ENCODE measurements at regions not wholly inside any gene's neighbourhood (a gene's known extent, or its start where the extent isn't known, plus 50 kb on each side); places are given as distances from the start of the nearest gene placed in this dataset.

DNA sequence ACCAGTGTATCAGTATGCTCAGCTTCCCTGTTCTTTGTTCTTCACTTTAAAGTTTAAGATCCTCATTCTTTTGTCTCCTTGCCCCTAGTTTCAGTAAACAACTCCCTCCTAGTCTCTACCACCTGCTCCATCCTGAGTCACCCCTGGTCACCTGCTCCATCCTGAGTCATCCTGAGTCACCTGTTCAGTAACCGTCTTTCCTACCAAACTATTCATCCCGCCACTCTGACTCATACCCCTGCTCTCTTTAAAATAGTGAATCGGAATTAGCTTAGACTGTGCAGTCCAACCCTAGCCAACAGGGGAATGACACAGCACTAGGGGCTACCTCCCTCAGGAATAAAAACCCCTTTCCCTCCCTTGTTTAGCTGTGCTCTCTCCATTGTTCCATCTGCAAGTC is 888.1 kb upstream of the MDGA2 start:
- TF ChIP-seq, protein P1, sequence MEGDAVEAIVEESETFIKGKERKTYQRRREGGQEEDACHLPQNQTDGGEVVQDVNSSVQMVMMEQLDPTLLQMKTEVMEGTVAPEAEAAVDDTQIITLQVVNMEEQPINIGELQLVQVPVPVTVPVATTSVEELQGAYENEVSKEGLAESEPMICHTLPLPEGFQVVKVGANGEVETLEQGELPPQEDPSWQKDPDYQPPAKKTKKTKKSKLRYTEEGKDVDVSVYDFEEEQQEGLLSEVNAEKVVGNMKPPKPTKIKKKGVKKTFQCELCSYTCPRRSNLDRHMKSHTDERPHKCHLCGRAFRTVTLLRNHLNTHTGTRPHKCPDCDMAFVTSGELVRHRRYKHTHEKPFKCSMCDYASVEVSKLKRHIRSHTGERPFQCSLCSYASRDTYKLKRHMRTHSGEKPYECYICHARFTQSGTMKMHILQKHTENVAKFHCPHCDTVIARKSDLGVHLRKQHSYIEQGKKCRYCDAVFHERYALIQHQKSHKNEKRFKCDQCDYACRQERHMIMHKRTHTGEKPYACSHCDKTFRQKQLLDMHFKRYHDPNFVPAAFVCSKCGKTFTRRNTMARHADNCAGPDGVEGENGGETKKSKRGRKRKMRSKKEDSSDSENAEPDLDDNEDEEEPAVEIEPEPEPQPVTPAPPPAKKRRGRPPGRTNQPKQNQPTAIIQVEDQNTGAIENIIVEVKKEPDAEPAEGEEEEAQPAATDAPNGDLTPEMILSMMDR (IDR thresholded peaks at IDR 0.05; ENCODE audit: low read depth, low read length, poor library complexity, severe bottlenecking) = no peak
- no peak for TF ChIP-seq EZH2phosphoT487 (IDR thresholded peaks at IDR 0.05; ENCODE audit: borderline replicate concordance, low read length)
